ENCODE measurements at regions not wholly inside any gene's neighbourhood (a gene's known extent, or its start where the extent isn't known, plus 50 kb on each side); places are given as distances from the start of the nearest gene placed in this dataset.

- intact Hi-C loops (cut with DNase I, micrococcal nuclease): no loop called here
- H3K27ac Mint-ChIP-seq: no peak overlapping the region
- no peaks in the 10 kb centered on the region for H3K36me3 Mint-ChIP-seq (ENCODE audit: low read depth)
- no peaks in the 10 kb centered on the region for H3K9me3 Mint-ChIP-seq
- peaks cover 22% of the 10 kb centered on the region for H3K27me3 Mint-ChIP-seq
- no peaks in the 10 kb centered on the region for H3K4me1 ChIP-seq (ENCODE audit: insufficient read depth, low read length)
- no peaks in the 10 kb centered on the region for H3K9me3 ChIP-seq (ENCODE audit: control insufficient read depth in 1 of 2, insufficient read depth in 1 of 2, low read length in 2 of 2)
- TF ChIP-seq CTCF (IDR thresholded peaks at IDR 0.05): no peak
- H3K4me1 Mint-ChIP-seq (ENCODE audit: low read depth): no peaks in the 10 kb centered on the region
- POLR2A ChIA-PET: no interaction called here
- H3K27ac ChIP-seq (ENCODE audit: low read depth in 1 of 2, low read length in 2 of 2): no peak overlapping the region
- H3K36me3 ChIP-seq (ENCODE audit: insufficient read depth, low read length): no peaks in the 10 kb centered on the region
- H3K27me3 ChIP-seq (ENCODE audit: control insufficient read depth in 1 of 2, insufficient read depth in 2 of 2, low read length in 2 of 2): no peaks in the 10 kb centered on the region
- ATAC-seq (ENCODE audit: poor library complexity) (no peak), DNase-seq (no peak)
- no peak overlapping the region for H3K4me3 ChIP-seq (ENCODE audit: low read length)
- no peak overlapping the region for H3K4me3 Mint-ChIP-seq
- CTCF ChIA-PET: no interaction called here
Measured at GRCh38 chr6:18533793-18534192, 146.6 kb downstream of the RNF144B start.

DNA sequence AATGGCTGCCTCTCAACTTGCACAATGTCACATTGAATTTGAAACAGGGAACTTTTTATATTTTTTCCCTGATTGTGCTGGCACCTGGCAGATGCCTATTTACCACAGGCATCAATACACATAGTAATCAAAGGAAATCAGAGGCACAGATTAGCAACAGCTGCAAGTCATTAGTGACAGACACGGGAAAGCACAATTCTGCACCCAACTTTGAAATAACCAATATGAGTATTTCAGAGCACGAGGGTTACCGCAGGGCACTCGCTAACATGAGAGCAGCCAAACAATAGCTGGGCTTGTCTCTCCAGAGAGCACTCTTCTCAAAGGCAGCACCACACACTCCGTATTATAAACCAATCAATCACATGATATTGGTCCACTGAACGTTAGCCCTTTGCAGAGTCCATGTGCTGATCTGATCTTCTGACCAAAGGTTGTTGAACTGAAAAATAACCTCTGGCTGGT, 149.5 kb downstream of the RNF144B start:
- Histone ChIP-seq H3K27me3 (ENCODE audit: control insufficient read depth in 1 of 2, insufficient read depth in 2 of 2, low read length in 2 of 2) (peaks cover 0 to 2% of the 10 kb centered on the region in 2 experiments), H3K36me3 (ENCODE audit: insufficient read depth, low read length) (no peaks in the 10 kb centered on the region), H3K27ac (ENCODE audit: low read depth in 1 of 2, low read length in 2 of 2) (no peak overlapping the region), H3K4me1 (ENCODE audit: insufficient read depth, low read length) (no peaks in the 10 kb centered on the region), H3K4me3 (ENCODE audit: low read length) (no peak overlapping the region), H3K9me3 (ENCODE audit: control insufficient read depth in 1 of 2, insufficient read depth in 1 of 2, low read length in 2 of 2) (no peaks in the 10 kb centered on the region)
- intact Hi-C loops (cut with DNase I, micrococcal nuclease): no loop called here
- Mint-ChIP-seq H3K9me3 (no peaks in the 10 kb centered on the region), H3K4me1 (ENCODE audit: low read depth) (no peaks in the 10 kb centered on the region), H3K27me3 (peaks cover 46% of the 10 kb centered on the region), H3K36me3 (ENCODE audit: low read depth) (no peaks in the 10 kb centered on the region), H3K4me3 (no peak overlapping the region), H3K27ac (no peak overlapping the region)
- TF ChIP-seq CTCF (IDR thresholded peaks at IDR 0.05): no peak
- POLR2A ChIA-PET: no interaction called here
- DNase-seq (no peak), ATAC-seq (ENCODE audit: poor library complexity) (no peak)
- CTCF ChIA-PET: no interaction called here

GRCh38 chr6:18538315-18538714, 151.2 kb downstream of the RNF144B start:
- no peak overlapping the region for H3K4me3 Mint-ChIP-seq
- intact Hi-C loops (cut with DNase I, micrococcal nuclease): no loop called here
- no peaks in the 10 kb centered on the region for H3K4me1 Mint-ChIP-seq (ENCODE audit: low read depth)
- H3K27me3 ChIP-seq (ENCODE audit: control insufficient read depth in 1 of 2, insufficient read depth in 2 of 2, low read length in 2 of 2): peaks cover 0 to 2% of the 10 kb centered on the region in 2 experiments
- DNase-seq (no peak), ATAC-seq (ENCODE audit: poor library complexity) (no peak)
- CTCF ChIA-PET: no interaction called here
- TF ChIP-seq CTCF (IDR thresholded peaks at IDR 0.05): no peak
- peaks cover 3% of the 10 kb centered on the region for H3K9me3 Mint-ChIP-seq
- H3K4me3 ChIP-seq (ENCODE audit: low read length): no peak overlapping the region
- peaks cover 0 to 3% of the 10 kb centered on the region in 2 experiments for H3K9me3 ChIP-seq (ENCODE audit: control insufficient read depth in 1 of 2, insufficient read depth in 1 of 2, low read length in 2 of 2)
- no peak overlapping the region for H3K27ac Mint-ChIP-seq
- H3K27ac ChIP-seq (ENCODE audit: low read depth in 1 of 2, low read length in 2 of 2): no peak overlapping the region
- H3K27me3 Mint-ChIP-seq: peaks cover 46% of the 10 kb centered on the region
- no peaks in the 10 kb centered on the region for H3K36me3 ChIP-seq (ENCODE audit: insufficient read depth, low read length)
- POLR2A ChIA-PET: no interaction called here
- H3K4me1 ChIP-seq (ENCODE audit: insufficient read depth, low read length): no peaks in the 10 kb centered on the region
- no peaks in the 10 kb centered on the region for H3K36me3 Mint-ChIP-seq (ENCODE audit: low read depth)

Data from CD4-positive, alpha-beta T cell (primary cell).